Karpas-422 (cell line): ENCODE measurements at regions not wholly inside any gene's neighbourhood (a gene's known extent, or its start where the extent isn't known, plus 50 kb on each side); places are given as distances from the start of the nearest gene placed in this dataset.

Experiments used
- DNase-seq: peaks from one replicate; pipeline ENCODE4 v3.0.0-alpha.2; 2015
- H2AFZ ChIP-seq: fragments of 200-600 bp; sonication (generic); 2 replicates; pipeline ENCODE4 v1.6.1; 2014; ENCODE audit warnings: antibody characterized with exemption, low read length, mixed read lengths
- H3K27ac ChIP-seq: fragments of 200-600 bp; sonication (generic); 2 replicates; pipeline ENCODE4 v1.5.1; 2014; ENCODE audit warnings: mild to moderate bottlenecking, low read length, moderate library complexity
- H3K27me3 ChIP-seq: fragments of 200-600 bp; sonication (generic); 2 replicates; pipeline ENCODE4 v1.6.1; 2014; ENCODE audit warnings: low read length, mixed read lengths
- H3K36me3 ChIP-seq: fragments of 200-600 bp; sonication (generic); 2 replicates; pipeline ENCODE4 v1.6.1; 2014; ENCODE audit warnings: low read length, mixed read lengths; ENCODE audit not compliant: insufficient read depth
- H3K4me1 ChIP-seq: fragments of 200-600 bp; sonication (generic); 2 replicates; pipeline ENCODE4 v1.6.1; 2014; ENCODE audit warnings: mild to moderate bottlenecking, low read length, mixed read lengths
- H3K4me2 ChIP-seq: fragments of 200-600 bp; sonication (generic); 2 replicates; pipeline ENCODE4 v1.6.1; 2014; ENCODE audit warnings: low read length, low read depth, mild to moderate bottlenecking; ENCODE audit not compliant: poor library complexity, severe bottlenecking
- H3K4me3 ChIP-seq: fragments of 200-600 bp; sonication (generic); 2 replicates; pipeline ENCODE4 v1.5.1; 2014; ENCODE audit warnings: mild to moderate bottlenecking, antibody characterized with exemption, low read length, mixed read lengths
- H3K79me2 ChIP-seq: fragments of 200-600 bp; sonication (generic); 2 replicates; pipeline ENCODE4 v1.6.1; 2014; ENCODE audit warnings: mild to moderate bottlenecking, low read length, mixed read lengths
- H3K9ac ChIP-seq: fragments of 200-600 bp; sonication (generic); 2 replicates; pipeline ENCODE4 v1.6.0; 2014; ENCODE audit warnings: low read length
- H3K9me2 ChIP-seq: fragments of 200-600 bp; sonication (generic), shearing (Covaris generic); replicated peaks from 2 replicates; pipeline ENCODE4 v1.6.0; 2014; ENCODE audit warnings: mild to moderate bottlenecking, low read length, moderate library complexity; ENCODE audit not compliant: insufficient read depth
- H3K9me3 ChIP-seq: fragments of 300-700, 200-600 bp; sonication (generic); 2 replicates; pipeline ENCODE4 v1.6.1; 2014; ENCODE audit warnings: low read length, mixed read lengths
- H4K20me1 ChIP-seq: fragments of 200-600 bp; sonication (generic); 2 replicates; pipeline ENCODE4 v1.6.1; 2014; ENCODE audit warnings: mild to moderate bottlenecking, antibody characterized with exemption, low read length, low read depth; ENCODE audit not compliant: insufficient read depth

- H3K9me2 ChIP-seq = no peaks in the 10 kb centered on the region
- no peak overlapping the region for H3K4me3 ChIP-seq
- H3K4me1 ChIP-seq = no peaks in the 10 kb centered on the region
- no peak for DNase-seq
- no peak overlapping the region for H2AFZ ChIP-seq
- H3K27ac ChIP-seq = no peak overlapping the region
- H3K27me3 ChIP-seq = no peaks in the 10 kb centered on the region
- no peak overlapping the region for H3K9ac ChIP-seq
- no peak overlapping the region for H3K4me2 ChIP-seq
- no peaks in the 10 kb centered on the region for H3K36me3 ChIP-seq
- H4K20me1 ChIP-seq = no peaks in the 10 kb centered on the region
- no peaks in the 10 kb centered on the region for H3K79me2 ChIP-seq
- no peaks in the 10 kb centered on the region for H3K9me3 ChIP-seq
Observed at GRCh38 chr3:43221076-43221475, 65.3 kb upstream of the SNRK start.

GRCh38 chr3:43219616-43220015 lies 66.7 kb upstream of the SNRK start:
- Histone ChIP-seq H3K27ac (no peak overlapping the region), H3K4me2 (no peak overlapping the region), H3K4me1 (no peaks in the 10 kb centered on the region), H3K9me3 (no peaks in the 10 kb centered on the region), H2AFZ (no peak overlapping the region), H3K4me3 (no peak overlapping the region), H4K20me1 (no peaks in the 10 kb centered on the region), H3K36me3 (no peaks in the 10 kb centered on the region), H3K9me2 (no peaks in the 10 kb centered on the region), H3K9ac (no peak overlapping the region), H3K79me2 (no peaks in the 10 kb centered on the region), H3K27me3 (no peaks in the 10 kb centered on the region)
- DNase-seq = no peak

GRCh38 chr3:43218921-43219320 lies 67.4 kb upstream of the SNRK start:
- H4K20me1 ChIP-seq = no peaks in the 10 kb centered on the region
- no peaks in the 10 kb centered on the region for H3K9me2 ChIP-seq
- H3K27me3 ChIP-seq = no peaks in the 10 kb centered on the region
- no peak overlapping the region for H3K4me3 ChIP-seq
- H3K4me1 ChIP-seq = no peaks in the 10 kb centered on the region
- H3K9me3 ChIP-seq = no peaks in the 10 kb centered on the region
- no peak overlapping the region for H2AFZ ChIP-seq
- H3K4me2 ChIP-seq = no peak overlapping the region
- H3K27ac ChIP-seq = no peak overlapping the region
- H3K9ac ChIP-seq = no peak overlapping the region
- DNase-seq = no peak
- no peaks in the 10 kb centered on the region for H3K79me2 ChIP-seq
- no peaks in the 10 kb centered on the region for H3K36me3 ChIP-seq

GRCh38 chr3:43218156-43218555 lies 68.2 kb upstream of the SNRK start:
- H3K36me3 ChIP-seq = no peaks in the 10 kb centered on the region
- no peak overlapping the region for H3K4me3 ChIP-seq
- no peak overlapping the region for H3K9ac ChIP-seq
- no peak overlapping the region for H3K4me2 ChIP-seq
- no peaks in the 10 kb centered on the region for H3K9me2 ChIP-seq
- H3K9me3 ChIP-seq = no peaks in the 10 kb centered on the region
- no peak for DNase-seq
- H4K20me1 ChIP-seq = no peaks in the 10 kb centered on the region
- no peaks in the 10 kb centered on the region for H3K27me3 ChIP-seq
- H3K79me2 ChIP-seq = no peaks in the 10 kb centered on the region
- no peak overlapping the region for H2AFZ ChIP-seq
- H3K4me1 ChIP-seq = no peaks in the 10 kb centered on the region
- no peak overlapping the region for H3K27ac ChIP-seq

GRCh38 chr3:43217633-43218032 lies 68.7 kb upstream of the SNRK start:
- H3K27ac ChIP-seq = no peak overlapping the region
- no peaks in the 10 kb centered on the region for H3K79me2 ChIP-seq
- no peaks in the 10 kb centered on the region for H3K36me3 ChIP-seq
- no peak overlapping the region for H2AFZ ChIP-seq
- no peak overlapping the region for H3K4me3 ChIP-seq
- no peaks in the 10 kb centered on the region for H3K9me3 ChIP-seq
- no peak for DNase-seq
- no peak overlapping the region for H3K9ac ChIP-seq
- no peaks in the 10 kb centered on the region for H3K4me1 ChIP-seq
- H3K4me2 ChIP-seq = no peak overlapping the region
- no peaks in the 10 kb centered on the region for H4K20me1 ChIP-seq
- H3K9me2 ChIP-seq = no peaks in the 10 kb centered on the region
- H3K27me3 ChIP-seq = no peaks in the 10 kb centered on the region

GRCh38 chr3:43217206-43217605 lies 69.1 kb upstream of the SNRK start:
- no peaks in the 10 kb centered on the region for H3K27me3 ChIP-seq
- H4K20me1 ChIP-seq = no peaks in the 10 kb centered on the region
- DNase-seq = no peak
- no peaks in the 10 kb centered on the region for H3K4me1 ChIP-seq
- no peak overlapping the region for H3K4me2 ChIP-seq
- H3K9ac ChIP-seq = no peak overlapping the region
- no peak overlapping the region for H3K4me3 ChIP-seq
- H3K9me3 ChIP-seq = no peaks in the 10 kb centered on the region
- no peaks in the 10 kb centered on the region for H3K36me3 ChIP-seq
- no peaks in the 10 kb centered on the region for H3K79me2 ChIP-seq
- no peaks in the 10 kb centered on the region for H3K9me2 ChIP-seq
- no peak overlapping the region for H3K27ac ChIP-seq
- H2AFZ ChIP-seq = no peak overlapping the region

GRCh38 chr3:43215663-43216275 lies 70.6 kb upstream of the SNRK start:
- Histone ChIP-seq H3K27ac (no peak overlapping the region), H3K9me3 (no peaks in the 10 kb centered on the region)
- DNase-seq = peak; percentile 72

GRCh38 chr3:43215138-43215537 lies 71.2 kb upstream of the SNRK start:
- no peak overlapping the region for H3K9ac ChIP-seq
- no peak overlapping the region for H3K27ac ChIP-seq
- H3K4me3 ChIP-seq = no peak overlapping the region
- no peaks in the 10 kb centered on the region for H3K36me3 ChIP-seq
- H3K4me2 ChIP-seq = no peak overlapping the region
- H2AFZ ChIP-seq = no peak overlapping the region
- DNase-seq = no peak
- H3K4me1 ChIP-seq = no peaks in the 10 kb centered on the region
- H3K9me3 ChIP-seq = no peaks in the 10 kb centered on the region
- H4K20me1 ChIP-seq = no peaks in the 10 kb centered on the region
- H3K9me2 ChIP-seq = no peaks in the 10 kb centered on the region
- no peaks in the 10 kb centered on the region for H3K79me2 ChIP-seq
- no peaks in the 10 kb centered on the region for H3K27me3 ChIP-seq

More at GRCh38 chr3:43215663-43216275, 70.6 kb upstream of the SNRK start:
- H3K9ac ChIP-seq = no peak overlapping the region
- no peaks in the 10 kb centered on the region for H3K36me3 ChIP-seq
- no peaks in the 10 kb centered on the region for H3K4me1 ChIP-seq
- no peak overlapping the region for H2AFZ ChIP-seq
- no peaks in the 10 kb centered on the region for H3K27me3 ChIP-seq
- H4K20me1 ChIP-seq = no peaks in the 10 kb centered on the region
- no peak overlapping the region for H3K4me3 ChIP-seq
- H3K79me2 ChIP-seq = no peaks in the 10 kb centered on the region
- no peak overlapping the region for H3K4me2 ChIP-seq
- no peaks in the 10 kb centered on the region for H3K9me2 ChIP-seq

GRCh38 chr3:43214616-43215015 lies 71.7 kb upstream of the SNRK start:
- no peak for DNase-seq
- H3K9me2 ChIP-seq = no peaks in the 10 kb centered on the region
- H3K4me1 ChIP-seq = no peaks in the 10 kb centered on the region
- H3K9me3 ChIP-seq = no peaks in the 10 kb centered on the region
- no peaks in the 10 kb centered on the region for H3K27me3 ChIP-seq
- no peaks in the 10 kb centered on the region for H4K20me1 ChIP-seq
- no peak overlapping the region for H3K9ac ChIP-seq
- no peak overlapping the region for H3K27ac ChIP-seq
- no peak overlapping the region for H3K4me2 ChIP-seq
- H2AFZ ChIP-seq = no peak overlapping the region
- no peaks in the 10 kb centered on the region for H3K36me3 ChIP-seq
- no peaks in the 10 kb centered on the region for H3K79me2 ChIP-seq
- no peak overlapping the region for H3K4me3 ChIP-seq
